CD4-positive, CD25-positive, alpha-beta regulatory T cell (primary cell): ENCODE measurements at regions not wholly inside any gene's neighbourhood (a gene's known extent, or its start where the extent isn't known, plus 50 kb on each side); places are given as distances from the start of the nearest gene placed in this dataset.

Source experiments
- ATAC-seq, 2 donors: fragments of 150-1000 bp; cut with Tn5 transposase; one replicate each; pipeline ENCODE4 v1.10.0; 2021; ENCODE audit warnings: low read depth in 2 of 2, moderate number of reproducible peaks in 2 of 2, moderate library complexity in 1 of 2
- DNase-seq, 3 donors: peaks; one replicate each; pipeline versions ENCODE4 v3.0.0 to v3.0.0-alpha.2; 2012 to 2022; ENCODE audit warnings: mixed read lengths in 1 of 3
- H3K27ac ChIP-seq: one replicate; pipeline ENCODE4 v1.7.0; 2013; ENCODE audit warnings: mild to moderate bottlenecking, low read length; ENCODE audit not compliant: insufficient read depth, poor library complexity, severe bottlenecking
- H3K27me3 ChIP-seq: one replicate; pipeline ENCODE4 v1.7.0; 2013; ENCODE audit warnings: low read length; ENCODE audit not compliant: control insufficient read depth, insufficient read depth
- H3K36me3 ChIP-seq: one replicate; pipeline ENCODE4 v1.7.0; 2013; ENCODE audit warnings: mild to moderate bottlenecking, low read length, moderate library complexity; ENCODE audit not compliant: control insufficient read depth, insufficient read depth
- H3K4me1 ChIP-seq: 2 replicates; pipeline ENCODE4 v1.7.0; 2013; ENCODE audit warnings: mild to moderate bottlenecking, low read length; ENCODE audit not compliant: insufficient read depth, control insufficient read depth, poor library complexity, severe bottlenecking
- H3K4me3 ChIP-seq: one replicate; pipeline ENCODE4 v1.7.0; 2013; ENCODE audit warnings: low read depth, mild to moderate bottlenecking, low read length, moderate library complexity
- H3K9me3 ChIP-seq, 2 experiments: 1 replicate in 1 of 2; 2 replicates in 1 of 2; pipeline ENCODE4 v1.7.0; 2013; ENCODE audit warnings: low read length in 2 of 2, mild to moderate bottlenecking in 1 of 2, moderate library complexity in 1 of 2; ENCODE audit not compliant: control insufficient read depth in 2 of 2
- H3K27ac Mint-ChIP-seq, 3 donors: one replicate each; pipeline ENCODE4 v1.8.0; 2020 to 2022; ENCODE audit warnings: mild to moderate bottlenecking in 3 of 3, mixed read lengths in 3 of 3, moderate library complexity in 2 of 3
- H3K27me3 Mint-ChIP-seq: one replicate; pipeline ENCODE4 v1.8.0; 2022; ENCODE audit warnings: mild to moderate bottlenecking, mixed read lengths
- H3K36me3 Mint-ChIP-seq: one replicate; pipeline ENCODE4 v1.8.0; 2020; ENCODE audit warnings: mixed read lengths
- H3K4me1 Mint-ChIP-seq, 4 donors: one replicate each; pipeline ENCODE4 v1.8.0; 2020 to 2022; ENCODE audit warnings: mixed read lengths in 4 of 4, mild to moderate bottlenecking in 1 of 4
- H3K4me3 Mint-ChIP-seq, 4 donors: one replicate each; pipeline ENCODE4 v1.8.0; 2020 to 2022; ENCODE audit warnings: mild to moderate bottlenecking in 4 of 4, mixed read lengths in 4 of 4, moderate library complexity in 3 of 4
- H3K9me3 Mint-ChIP-seq, 7 donors: one replicate each; pipeline ENCODE4 v1.8.0; 2020 to 2022; ENCODE audit warnings: mixed read lengths in 7 of 7, mild to moderate bottlenecking in 3 of 7, moderate library complexity in 2 of 7

GRCh38 chr12:94032368-94032767 lies 116.0 kb upstream of the PLXNC1 start:
- H3K4me3 Mint-ChIP-seq = peak overlapping the region in 2 of 4 donors; percentile 69 to 78
- no peak for DNase-seq
- no peak for ATAC-seq
- Histone ChIP-seq H3K4me1 (peaks cover 45% of the 10 kb centered on the region), H3K36me3 (no peaks in the 10 kb centered on the region), H3K4me3 (peak overlapping the region; percentile 73), H3K27ac (peak overlapping the region; percentile 50), H3K9me3 (no peaks in the 10 kb centered on the region), H3K27me3 (no peaks in the 10 kb centered on the region)
- no peaks in the 10 kb centered on the region for H3K36me3 Mint-ChIP-seq
- peaks cover 0 to 9% (median 1%) of the 10 kb centered on the region in 7 donors for H3K9me3 Mint-ChIP-seq
- no peaks in the 10 kb centered on the region for H3K27me3 Mint-ChIP-seq
- peaks cover 19 to 54% (median 38%) of the 10 kb centered on the region in 4 donors for H3K4me1 Mint-ChIP-seq
- H3K27ac Mint-ChIP-seq = peak overlapping the region; percentile 94 to 97 (median 94)

- Histone ChIP-seq H3K4me1 (peaks cover 45% of the 10 kb centered on the region), H3K27ac (peak overlapping the region; percentile 50), H3K4me3 (peak overlapping the region; percentile 73), H3K36me3 (no peaks in the 10 kb centered on the region), H3K9me3 (no peaks in the 10 kb centered on the region), H3K27me3 (no peaks in the 10 kb centered on the region)
- Mint-ChIP-seq H3K4me1 (peaks cover 19 to 54% (median 38%) of the 10 kb centered on the region in 4 donors), H3K27ac (peak overlapping the region; percentile 94 to 97 (median 94)), H3K27me3 (no peaks in the 10 kb centered on the region), H3K4me3 (peak overlapping the region; percentile 34 to 78 (median 56)), H3K36me3 (peaks cover under 1% of the 10 kb centered on the region), H3K9me3 (peaks cover 0 to 8% (median 0%) of the 10 kb centered on the region in 7 donors)
- peak; percentile 97 for ATAC-seq
- DNase-seq = peak in 2 of 3 donors; percentile 55 to 89
Measured at GRCh38 chr12:94033101-94033500, 115.3 kb upstream of the PLXNC1 start.

DNA sequence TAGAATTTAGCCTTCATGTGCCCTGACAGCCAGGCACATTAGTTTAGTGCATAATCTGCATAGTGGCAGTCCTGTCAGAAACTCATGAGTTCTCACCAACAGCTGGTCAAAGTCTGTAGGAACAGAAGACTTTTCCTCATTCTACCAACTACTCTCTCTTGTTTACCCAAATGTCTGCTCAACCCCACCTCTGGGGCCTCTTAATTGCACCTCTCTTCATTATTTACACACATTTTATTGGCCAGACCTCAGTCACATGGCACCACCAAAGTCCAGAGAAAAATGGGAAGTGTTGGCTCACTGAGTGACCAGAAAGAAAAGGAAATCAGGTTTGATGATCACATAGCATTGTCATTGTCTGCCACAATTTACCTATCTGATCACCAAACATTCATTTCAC lies 114.6 kb upstream of the PLXNC1 start:
- Histone ChIP-seq H3K27ac (no peak overlapping the region), H3K9me3 (no peaks in the 10 kb centered on the region), H3K4me3 (peak overlapping the region; percentile 73), H3K4me1 (peaks cover 45% of the 10 kb centered on the region), H3K27me3 (no peaks in the 10 kb centered on the region), H3K36me3 (no peaks in the 10 kb centered on the region)
- H3K9me3 Mint-ChIP-seq = peaks cover 0 to 9% (median 1%) of the 10 kb centered on the region in 7 donors
- DNase-seq (no peak), ATAC-seq (no peak)
- peak overlapping the region; percentile 74 to 97 (median 94) for H3K27ac Mint-ChIP-seq
- peaks cover 19 to 52% (median 37%) of the 10 kb centered on the region in 4 donors for H3K4me1 Mint-ChIP-seq
- H3K36me3 Mint-ChIP-seq = peaks cover 3% of the 10 kb centered on the region
- peak overlapping the region in 3 of 4 donors; percentile 31 to 78 (median 64) for H3K4me3 Mint-ChIP-seq
- no peaks in the 10 kb centered on the region for H3K27me3 Mint-ChIP-seq

DNA sequence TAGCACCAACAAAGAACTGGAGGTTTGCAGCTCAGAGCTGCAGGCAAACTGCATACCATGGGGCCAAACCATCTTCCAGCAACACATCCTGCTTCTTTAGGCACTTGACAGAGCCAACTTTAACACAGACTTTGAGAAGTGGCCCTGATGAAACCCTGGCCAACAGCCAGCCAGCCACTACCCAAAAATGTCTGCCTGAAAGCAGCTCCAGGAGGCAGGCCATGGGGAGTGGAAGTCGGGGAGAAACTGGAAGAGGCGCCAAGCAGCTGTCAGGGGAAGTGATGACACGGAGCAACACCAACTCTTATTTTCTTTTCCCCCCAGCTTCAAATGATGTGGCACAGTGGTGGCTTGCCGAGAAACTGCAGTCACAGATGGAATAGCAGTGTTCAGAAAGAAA lies 110.9 kb upstream of the PLXNC1 start:
- Histone ChIP-seq H3K36me3 (no peaks in the 10 kb centered on the region), H3K4me3 (no peak overlapping the region), H3K4me1 (peaks cover 18% of the 10 kb centered on the region), H3K27ac (no peak overlapping the region), H3K9me3 (peaks cover 0 to 2% of the 10 kb centered on the region in 2 experiments), H3K27me3 (no peaks in the 10 kb centered on the region)
- no peaks in the 10 kb centered on the region for H3K27me3 Mint-ChIP-seq
- ATAC-seq (no peak), DNase-seq (no peak)
- peaks cover 3% of the 10 kb centered on the region for H3K36me3 Mint-ChIP-seq
- H3K4me1 Mint-ChIP-seq = peaks cover 6 to 23% (median 18%) of the 10 kb centered on the region in 4 donors
- no peak overlapping the region for H3K4me3 Mint-ChIP-seq
- H3K9me3 Mint-ChIP-seq = peaks cover 0 to 15% (median 1%) of the 10 kb centered on the region in 7 donors
- no peak overlapping the region for H3K27ac Mint-ChIP-seq

- Mint-ChIP-seq H3K36me3 (peaks cover 3% of the 10 kb centered on the region), H3K4me3 (no peak overlapping the region), H3K4me1 (peaks cover 0 to 12% (median 7%) of the 10 kb centered on the region in 4 donors), H3K9me3 (peaks cover 0 to 15% (median 1%) of the 10 kb centered on the region in 7 donors), H3K27ac (no peak overlapping the region), H3K27me3 (no peaks in the 10 kb centered on the region)
- H3K4me3 ChIP-seq = no peak overlapping the region
- peaks cover 7% of the 10 kb centered on the region for H3K4me1 ChIP-seq
- no peaks in the 10 kb centered on the region for H3K27me3 ChIP-seq
- H3K27ac ChIP-seq = no peak overlapping the region
- DNase-seq (no peak), ATAC-seq (no peak)
- H3K36me3 ChIP-seq = no peaks in the 10 kb centered on the region
- peaks cover 0 to 2% of the 10 kb centered on the region in 2 experiments for H3K9me3 ChIP-seq
Measured at GRCh38 chr12:94038605-94039004, 109.8 kb upstream of the PLXNC1 start.

GRCh38 chr12:94039199-94039840 lies 109.1 kb upstream of the PLXNC1 start:
- ATAC-seq = no peak
- peaks cover 0 to 15% (median 1%) of the 10 kb centered on the region in 7 donors for H3K9me3 Mint-ChIP-seq
- no peak overlapping the region for H3K4me3 Mint-ChIP-seq

GRCh38 chr12:94039914-94040313 lies 108.5 kb upstream of the PLXNC1 start:
- no peaks in the 10 kb centered on the region for H3K27me3 Mint-ChIP-seq
- Histone ChIP-seq H3K27me3 (no peaks in the 10 kb centered on the region), H3K9me3 (peaks cover 0 to 2% of the 10 kb centered on the region in 2 experiments), H3K27ac (no peak overlapping the region), H3K36me3 (no peaks in the 10 kb centered on the region), H3K4me1 (no peaks in the 10 kb centered on the region), H3K4me3 (no peak overlapping the region)
- H3K36me3 Mint-ChIP-seq = peaks cover 3% of the 10 kb centered on the region
- no peak overlapping the region for H3K4me3 Mint-ChIP-seq
- H3K4me1 Mint-ChIP-seq = peaks cover 0 to 4% (median 1%) of the 10 kb centered on the region in 4 donors
- peaks cover 0 to 10% (median 1%) of the 10 kb centered on the region in 7 donors for H3K9me3 Mint-ChIP-seq
- no peak overlapping the region for H3K27ac Mint-ChIP-seq
- DNase-seq (no peak), ATAC-seq (no peak)

More at GRCh38 chr12:94039199-94039840, 109.1 kb upstream of the PLXNC1 start:
- no peaks in the 10 kb centered on the region for H3K4me1 ChIP-seq
- Mint-ChIP-seq H3K4me1 (peaks cover 0 to 5% (median 3%) of the 10 kb centered on the region in 4 donors), H3K27ac (no peak overlapping the region), H3K36me3 (peaks cover 3% of the 10 kb centered on the region), H3K27me3 (no peaks in the 10 kb centered on the region)
- peaks cover 0 to 2% of the 10 kb centered on the region in 2 experiments for H3K9me3 ChIP-seq
- DNase-seq = no peak
- H3K27ac ChIP-seq = no peak overlapping the region
- no peaks in the 10 kb centered on the region for H3K36me3 ChIP-seq
- no peak overlapping the region for H3K4me3 ChIP-seq
- H3K27me3 ChIP-seq = no peaks in the 10 kb centered on the region

DNA sequence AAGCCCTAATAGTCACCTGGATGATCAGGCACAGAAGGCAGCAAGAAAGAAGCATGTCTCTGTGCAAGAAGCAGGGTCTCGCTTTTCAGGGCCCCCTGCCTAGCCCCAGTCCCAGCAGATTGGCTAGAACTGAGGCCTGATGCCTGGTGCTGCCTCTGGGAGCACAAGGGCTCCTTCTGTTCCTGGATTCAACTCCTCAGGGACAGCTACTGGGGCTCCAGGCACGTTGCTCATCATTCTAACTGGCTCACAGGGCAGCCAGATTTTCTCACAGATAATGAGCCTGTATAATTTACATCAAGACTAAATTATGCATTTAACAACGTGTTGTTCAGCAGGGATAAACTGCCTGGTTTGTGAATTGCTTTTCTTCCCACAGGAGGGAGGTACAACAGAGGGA lies 106.5 kb upstream of the PLXNC1 start:
- Histone ChIP-seq H3K27ac (no peak overlapping the region), H3K9me3 (peaks cover 0 to 2% of the 10 kb centered on the region in 2 experiments), H3K36me3 (no peaks in the 10 kb centered on the region), H3K27me3 (no peaks in the 10 kb centered on the region), H3K4me1 (no peaks in the 10 kb centered on the region), H3K4me3 (no peak overlapping the region)
- H3K27me3 Mint-ChIP-seq = no peaks in the 10 kb centered on the region
- no peak overlapping the region for H3K4me3 Mint-ChIP-seq
- peaks cover 0 to 8% (median 1%) of the 10 kb centered on the region in 7 donors for H3K9me3 Mint-ChIP-seq
- DNase-seq (no peak), ATAC-seq (no peak)
- H3K4me1 Mint-ChIP-seq = peaks cover 0 to 4% (median 1%) of the 10 kb centered on the region in 4 donors
- H3K36me3 Mint-ChIP-seq = peaks cover 3% of the 10 kb centered on the region
- no peak overlapping the region for H3K27ac Mint-ChIP-seq
